Skeletal muscle tissue (tissue), 3 donors: ENCODE measurements at regions not wholly inside any gene's neighbourhood (a gene's known extent, or its start where the extent isn't known, plus 50 kb on each side); places are given as distances from the start of the nearest gene placed in this dataset.

ENCODE experiments used
- H3K27ac ChIP-seq: one replicate; pipeline ENCODE4 v1.7.0; 2013; ENCODE audit warnings: mild to moderate bottlenecking, low read depth, low read length, inconsistent platforms
- H3K27me3 ChIP-seq, 3 donors: one replicate each; pipeline ENCODE4 v1.7.0; 2013; ENCODE audit warnings: low read length in 3 of 3; ENCODE audit not compliant: control insufficient read depth in 3 of 3, insufficient read depth in 3 of 3
- H3K36me3 ChIP-seq, 3 donors: one replicate each; pipeline ENCODE4 v1.7.0; 2013; ENCODE audit warnings: low read length in 3 of 3; ENCODE audit not compliant: control insufficient read depth in 3 of 3, insufficient read depth in 3 of 3
- H3K4me1 ChIP-seq, 3 donors: one replicate each; pipeline ENCODE4 v1.7.0; 2013; ENCODE audit warnings: low read length in 3 of 3, mild to moderate bottlenecking in 3 of 3; ENCODE audit not compliant: control insufficient read depth in 3 of 3, insufficient read depth in 3 of 3
- H3K4me3 ChIP-seq, 3 donors: one replicate each; pipeline ENCODE4 v1.7.0; 2013; ENCODE audit warnings: low read length in 3 of 3
- H3K9ac ChIP-seq, 3 donors: one replicate each; pipeline ENCODE4 v1.7.0; 2013; ENCODE audit warnings: low read length in 3 of 3, mild to moderate bottlenecking in 3 of 3, moderate library complexity in 2 of 3, low read depth in 1 of 3
- H3K9me3 ChIP-seq, 3 donors: one replicate each; pipeline ENCODE4 v1.7.0; 2013; ENCODE audit warnings: low read length in 3 of 3; ENCODE audit not compliant: control insufficient read depth in 3 of 3
- donor health status: Osteomylitis.

GRCh38 chr16:85463672-85464382 lies 149.3 kb upstream of the GSE1 start:
- H3K9ac ChIP-seq = peak overlapping the region in 1 of 3 donors; percentile 8
- peaks cover 52 to 70% (median 63%) of the 10 kb centered on the region in 3 donors for H3K4me1 ChIP-seq
- no peak overlapping the region for H3K27ac ChIP-seq
- no peak overlapping the region for H3K4me3 ChIP-seq
- H3K27me3 ChIP-seq = no peaks in the 10 kb centered on the region
- no peaks in the 10 kb centered on the region for H3K9me3 ChIP-seq
- no peaks in the 10 kb centered on the region for H3K36me3 ChIP-seq

- Histone ChIP-seq H3K27ac (peak overlapping the region; percentile 56), H3K4me3 (no peak overlapping the region), H3K27me3 (no peaks in the 10 kb centered on the region), H3K4me1 (peaks cover 50 to 62% (median 56%) of the 10 kb centered on the region in 3 donors), H3K9me3 (no peaks in the 10 kb centered on the region), H3K9ac (peak overlapping the region in 1 of 3 donors; percentile 25), H3K36me3 (no peaks in the 10 kb centered on the region)
Observed at GRCh38 chr16:85464383-85465305, 148.5 kb upstream of the GSE1 start.

- H3K4me1 ChIP-seq = peaks cover 41 to 52% (median 46%) of the 10 kb centered on the region in 3 donors
- H3K4me3 ChIP-seq = no peak overlapping the region
- H3K27ac ChIP-seq = peak overlapping the region; percentile 56
- peak overlapping the region in 2 of 3 donors; percentile 34 to 74 for H3K9ac ChIP-seq
- no peaks in the 10 kb centered on the region for H3K9me3 ChIP-seq
- H3K36me3 ChIP-seq = no peaks in the 10 kb centered on the region
- H3K27me3 ChIP-seq = no peaks in the 10 kb centered on the region
Observed at GRCh38 chr16:85465328-85466303, 147.5 kb upstream of the GSE1 start.

GRCh38 chr16:85466304-85466700 lies 146.8 kb upstream of the GSE1 start:
- peak overlapping the region; percentile 56 for H3K27ac ChIP-seq

GRCh38 chr16:85466989-85467388 lies 146.1 kb upstream of the GSE1 start:
- H3K27ac ChIP-seq = no peak overlapping the region
- no peaks in the 10 kb centered on the region for H3K27me3 ChIP-seq

More at GRCh38 chr16:85466304-85466700, 146.8 kb upstream of the GSE1 start:
- H3K4me1 ChIP-seq = peaks cover 34 to 45% (median 39%) of the 10 kb centered on the region in 3 donors
- no peaks in the 10 kb centered on the region for H3K27me3 ChIP-seq
- no peaks in the 10 kb centered on the region for H3K9me3 ChIP-seq
- no peaks in the 10 kb centered on the region for H3K36me3 ChIP-seq
- H3K4me3 ChIP-seq = no peak overlapping the region
- H3K9ac ChIP-seq = peak overlapping the region in 2 of 3 donors; percentile 34 to 74

GRCh38 chr16:85469929-85470590 lies 143.1 kb upstream of the GSE1 start:
- no peak overlapping the region for H3K9ac ChIP-seq
- H3K27me3 ChIP-seq = no peaks in the 10 kb centered on the region
- H3K36me3 ChIP-seq = no peaks in the 10 kb centered on the region
- H3K27ac ChIP-seq = no peak overlapping the region
- H3K4me3 ChIP-seq = no peak overlapping the region
- H3K9me3 ChIP-seq = no peaks in the 10 kb centered on the region
- H3K4me1 ChIP-seq = peaks cover 31 to 51% (median 42%) of the 10 kb centered on the region in 3 donors

More at GRCh38 chr16:85466989-85467388, 146.1 kb upstream of the GSE1 start:
- Histone ChIP-seq H3K9ac (no peak overlapping the region), H3K9me3 (no peaks in the 10 kb centered on the region), H3K4me3 (no peak overlapping the region), H3K4me1 (peaks cover 27 to 39% (median 33%) of the 10 kb centered on the region in 3 donors), H3K36me3 (no peaks in the 10 kb centered on the region)

- no peaks in the 10 kb centered on the region for H3K27me3 ChIP-seq
- no peaks in the 10 kb centered on the region for H3K9me3 ChIP-seq
Observed at GRCh38 chr16:85470873-85471272, 142.2 kb upstream of the GSE1 start.

GRCh38 chr16:85471469-85472431 lies 141.4 kb upstream of the GSE1 start:
- no peaks in the 10 kb centered on the region for H3K36me3 ChIP-seq
- no peaks in the 10 kb centered on the region for H3K9me3 ChIP-seq
- peaks cover 20 to 42% (median 33%) of the 10 kb centered on the region in 3 donors for H3K4me1 ChIP-seq
- no peak overlapping the region for H3K4me3 ChIP-seq
- H3K27me3 ChIP-seq = no peaks in the 10 kb centered on the region
- H3K27ac ChIP-seq = no peak overlapping the region
- H3K9ac ChIP-seq = no peak overlapping the region

More at GRCh38 chr16:85470873-85471272, 142.2 kb upstream of the GSE1 start:
- no peaks in the 10 kb centered on the region for H3K36me3 ChIP-seq
- peaks cover 26 to 47% (median 38%) of the 10 kb centered on the region in 3 donors for H3K4me1 ChIP-seq
- no peak overlapping the region for H3K27ac ChIP-seq
- no peak overlapping the region for H3K4me3 ChIP-seq
- no peak overlapping the region for H3K9ac ChIP-seq
